ENCODE measurements at regions not wholly inside any gene's neighbourhood (a gene's known extent, or its start where the extent isn't known, plus 50 kb on each side); places are given as distances from the start of the nearest gene placed in this dataset.
A peak's percentile ranks its signal among the peaks of the same experiment; 100 is the strongest.

DNA sequence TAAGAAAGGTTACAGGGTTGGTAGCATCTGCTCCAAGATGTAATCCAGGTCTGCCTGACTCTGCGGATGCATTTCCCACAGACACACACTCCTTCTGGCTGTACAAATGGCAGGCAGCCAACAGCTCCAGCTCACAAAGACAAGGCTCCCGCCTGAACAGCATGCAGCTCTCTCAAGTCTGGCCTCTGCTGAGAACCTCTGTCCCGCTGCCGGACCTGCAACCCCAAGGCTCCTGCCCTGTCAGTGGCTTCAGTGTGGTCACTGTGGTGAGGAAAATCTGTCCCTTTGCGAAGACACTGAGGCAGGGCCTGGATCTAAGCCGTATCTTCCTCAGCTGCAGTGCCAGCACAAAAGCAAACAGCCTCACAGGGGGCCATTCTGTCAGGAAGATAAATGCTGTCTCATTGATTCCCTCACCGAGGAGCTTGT lies 469.3 kb upstream of the MEX3C start:
- Histone ChIP-seq H3K4me3 (ENCODE audit: low read length) (peak overlapping the region; percentile 44), H3K36me3 (ENCODE audit: control insufficient read depth, insufficient read depth, low read length) (no peaks in the 10 kb centered on the region), H3K4me1 (ENCODE audit: control insufficient read depth, insufficient read depth, low read length) (no peaks in the 10 kb centered on the region), H3K27me3 (ENCODE audit: control insufficient read depth, insufficient read depth, low read length, poor library complexity, severe bottlenecking) (no peaks in the 10 kb centered on the region), H3K9me3 (ENCODE audit: control insufficient read depth, low read length) (peaks cover 20% of the 10 kb centered on the region), H3K27ac (ENCODE audit: low read depth, low read length) (peak overlapping the region; percentile 89), H3K9ac (ENCODE audit: extremely low read depth, low read length, poor library complexity, severe bottlenecking) (no peak overlapping the region)
- H3K27ac Mint-ChIP-seq: no peak overlapping the region
- no peak overlapping the region for H3K4me3 Mint-ChIP-seq
- H3K27me3 Mint-ChIP-seq (ENCODE audit: insufficient read depth): peaks cover 21% of the 10 kb centered on the region
- TF ChIP-seq, protein P1, sequence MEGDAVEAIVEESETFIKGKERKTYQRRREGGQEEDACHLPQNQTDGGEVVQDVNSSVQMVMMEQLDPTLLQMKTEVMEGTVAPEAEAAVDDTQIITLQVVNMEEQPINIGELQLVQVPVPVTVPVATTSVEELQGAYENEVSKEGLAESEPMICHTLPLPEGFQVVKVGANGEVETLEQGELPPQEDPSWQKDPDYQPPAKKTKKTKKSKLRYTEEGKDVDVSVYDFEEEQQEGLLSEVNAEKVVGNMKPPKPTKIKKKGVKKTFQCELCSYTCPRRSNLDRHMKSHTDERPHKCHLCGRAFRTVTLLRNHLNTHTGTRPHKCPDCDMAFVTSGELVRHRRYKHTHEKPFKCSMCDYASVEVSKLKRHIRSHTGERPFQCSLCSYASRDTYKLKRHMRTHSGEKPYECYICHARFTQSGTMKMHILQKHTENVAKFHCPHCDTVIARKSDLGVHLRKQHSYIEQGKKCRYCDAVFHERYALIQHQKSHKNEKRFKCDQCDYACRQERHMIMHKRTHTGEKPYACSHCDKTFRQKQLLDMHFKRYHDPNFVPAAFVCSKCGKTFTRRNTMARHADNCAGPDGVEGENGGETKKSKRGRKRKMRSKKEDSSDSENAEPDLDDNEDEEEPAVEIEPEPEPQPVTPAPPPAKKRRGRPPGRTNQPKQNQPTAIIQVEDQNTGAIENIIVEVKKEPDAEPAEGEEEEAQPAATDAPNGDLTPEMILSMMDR (conservative IDR thresholded peaks at IDR 0.05): no peak
- H3K9me3 Mint-ChIP-seq: peaks cover 24% of the 10 kb centered on the region
- H3K4me1 Mint-ChIP-seq: peaks cover 7% of the 10 kb centered on the region
- peaks cover 9% of the 10 kb centered on the region for H3K36me3 Mint-ChIP-seq (ENCODE audit: low read depth)
- WGBS, 2 experiments (ENCODE audit: insufficient coverage in 1 of 2, insufficient read length in 1 of 2): 68 to 87% methylated on average over 7 of the region's 7 CpGs
- DNase-seq: no peak

- no peak overlapping the region for H3K27ac Mint-ChIP-seq
- Histone ChIP-seq H3K9me3 (ENCODE audit: control insufficient read depth, low read length) (peaks cover 21% of the 10 kb centered on the region), H3K27me3 (ENCODE audit: control insufficient read depth, insufficient read depth, low read length, poor library complexity, severe bottlenecking) (no peaks in the 10 kb centered on the region), H3K4me3 (ENCODE audit: low read length) (no peak overlapping the region), H3K36me3 (ENCODE audit: control insufficient read depth, insufficient read depth, low read length) (no peaks in the 10 kb centered on the region), H3K4me1 (ENCODE audit: control insufficient read depth, insufficient read depth, low read length) (no peaks in the 10 kb centered on the region), H3K9ac (ENCODE audit: extremely low read depth, low read length, poor library complexity, severe bottlenecking) (no peak overlapping the region), H3K27ac (ENCODE audit: low read depth, low read length) (no peak overlapping the region)
- H3K4me1 Mint-ChIP-seq: peaks cover 7% of the 10 kb centered on the region
- peaks cover 25% of the 10 kb centered on the region for H3K9me3 Mint-ChIP-seq
- H3K27me3 Mint-ChIP-seq (ENCODE audit: insufficient read depth): peaks cover 12% of the 10 kb centered on the region
- DNase-seq: peak; percentile 92
- TF ChIP-seq, protein P1 (conservative IDR thresholded peaks at IDR 0.05): peak; percentile 89
- peaks cover 9% of the 10 kb centered on the region for H3K36me3 Mint-ChIP-seq (ENCODE audit: low read depth)
- no peak overlapping the region for H3K4me3 Mint-ChIP-seq
- 22 to 58% methylated on average over 2 to 10 of the region's 10 CpGs for WGBS, 2 experiments (ENCODE audit: insufficient coverage in 1 of 2, insufficient read length in 1 of 2)
Observed at GRCh38 chr18:51668101-51668500, 470.6 kb upstream of the MEX3C start.

DNA sequence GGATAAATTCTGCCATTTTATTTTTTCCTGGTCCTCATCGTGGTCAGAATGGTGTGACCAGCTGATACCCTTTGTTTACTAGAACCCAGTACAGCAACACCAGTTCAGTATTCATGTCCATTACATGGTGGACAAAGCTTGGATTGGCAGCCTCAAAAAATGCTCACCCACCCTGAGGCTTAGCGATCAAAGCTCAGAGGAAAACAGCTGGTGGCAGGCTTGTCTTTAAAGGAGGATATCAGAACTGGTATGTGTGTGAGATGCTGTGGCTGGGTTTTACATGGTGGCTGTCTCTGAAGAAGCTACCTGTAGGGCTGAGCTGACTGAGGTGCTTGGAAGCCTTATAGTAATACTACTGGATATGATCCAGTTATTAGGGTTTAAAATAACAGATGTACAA lies 471.1 kb upstream of the MEX3C start:
- Mint-ChIP-seq H3K27me3 (ENCODE audit: insufficient read depth) (peaks cover 12% of the 10 kb centered on the region), H3K27ac (no peak overlapping the region), H3K9me3 (peaks cover 25% of the 10 kb centered on the region), H3K4me3 (no peak overlapping the region), H3K4me1 (peaks cover 7% of the 10 kb centered on the region), H3K36me3 (ENCODE audit: low read depth) (peaks cover 9% of the 10 kb centered on the region)
- Histone ChIP-seq H3K9me3 (ENCODE audit: control insufficient read depth, low read length) (peaks cover 21% of the 10 kb centered on the region), H3K4me3 (ENCODE audit: low read length) (no peak overlapping the region), H3K27ac (ENCODE audit: low read depth, low read length) (peak overlapping the region; percentile 12), H3K27me3 (ENCODE audit: control insufficient read depth, insufficient read depth, low read length, poor library complexity, severe bottlenecking) (no peaks in the 10 kb centered on the region), H3K36me3 (ENCODE audit: control insufficient read depth, insufficient read depth, low read length) (no peaks in the 10 kb centered on the region), H3K9ac (ENCODE audit: extremely low read depth, low read length, poor library complexity, severe bottlenecking) (no peak overlapping the region), H3K4me1 (ENCODE audit: control insufficient read depth, insufficient read depth, low read length) (no peaks in the 10 kb centered on the region)
- no peak for DNase-seq
- WGBS, 2 experiments (ENCODE audit: insufficient coverage in 1 of 2, insufficient read length in 1 of 2): 59 to 100% methylated on average over 1 to 2 of the region's 2 CpGs
- TF ChIP-seq, protein P1 (conservative IDR thresholded peaks at IDR 0.05): no peak
